HCT116 (cell line): ENCODE measurements at regions not wholly inside any gene's neighbourhood (a gene's known extent, or its start where the extent isn't known, plus 50 kb on each side); places are given as distances from the start of the nearest gene placed in this dataset.
"Not testable (repeated sequence)": the region's sequence is repeated elsewhere in the genome, so short reads cannot be mapped to it uniquely, and the experiment has no call there.

Experiments
- EZH2 ChIP-seq: fragments of 200-600 bp; sonication (generic); IDR thresholded peaks from 2 replicates; pipeline ENCODE4 v1.6.1; 2017; ENCODE audit warnings: antibody characterized with exemption, mixed run types
- POLR2A ChIP-seq: IDR thresholded peaks from 2 replicates; pipeline ENCODE4 v1.7.0; 2011; ENCODE audit warnings: borderline replicate concordance; ENCODE audit not compliant: insufficient read depth, insufficient read length; ENCODE audit errors: extremely low read depth
- POLR2AphosphoS5 ChIP-seq: IDR thresholded peaks from 2 replicates; pipeline ENCODE4 v1.6.1; 2011; ENCODE audit warnings: mild to moderate bottlenecking, low read depth, low read length, moderate library complexity
- RAD21 ChIP-seq: IDR thresholded peaks from 2 replicates; pipeline ENCODE4 v1.6.1; 2012; ENCODE audit warnings: low read depth, mild to moderate bottlenecking
- SP1 ChIP-seq: IDR thresholded peaks from 2 replicates; pipeline ENCODE4 v1.6.1; 2012; ENCODE audit warnings: low read depth
- ZNF274 ChIP-seq: fragments of 200-500 bp; sonication (Bioruptor generic); IDR thresholded peaks from 2 replicates; pipeline ENCODE4 v1.6.1; 2014; ENCODE audit warnings: mild to moderate bottlenecking, low read depth, low read length, inconsistent platforms
- TF ChIP-seq, protein P1 (sequence below), 3 experiments: fragments of 200-600 bp in 1 of 3; sonication (generic) in 1 of 3; IDR thresholded peaks in 2 of 3; conservative IDR thresholded peaks in 1 of 3; 2 replicates each; pipeline ENCODE4 v1.5.1; 2012 to 2017; ENCODE audit warnings: low read depth in 2 of 3, low read length in 2 of 3, antibody characterized with exemption in 1 of 3, borderline replicate concordance in 1 of 3, control low read depth in 1 of 3, mild to moderate bottlenecking in 1 of 3, mixed read lengths in 1 of 3, mixed run types in 1 of 3, moderate library complexity in 1 of 3; ENCODE audit not compliant: insufficient read depth in 1 of 3
- TF ChIP-seq, protein P2 (sequence below): IDR thresholded peaks from 2 replicates; pipeline ENCODE4 v1.6.1; 2012; ENCODE audit warnings: low read depth
- TF ChIP-seq, protein P3 (sequence below): IDR thresholded peaks from 2 replicates; pipeline ENCODE4 v1.6.1; 2011; ENCODE audit warnings: mild to moderate bottlenecking, low read length, moderate library complexity; ENCODE audit not compliant: insufficient replicate concordance; ENCODE audit errors: extremely low read depth

DNA sequence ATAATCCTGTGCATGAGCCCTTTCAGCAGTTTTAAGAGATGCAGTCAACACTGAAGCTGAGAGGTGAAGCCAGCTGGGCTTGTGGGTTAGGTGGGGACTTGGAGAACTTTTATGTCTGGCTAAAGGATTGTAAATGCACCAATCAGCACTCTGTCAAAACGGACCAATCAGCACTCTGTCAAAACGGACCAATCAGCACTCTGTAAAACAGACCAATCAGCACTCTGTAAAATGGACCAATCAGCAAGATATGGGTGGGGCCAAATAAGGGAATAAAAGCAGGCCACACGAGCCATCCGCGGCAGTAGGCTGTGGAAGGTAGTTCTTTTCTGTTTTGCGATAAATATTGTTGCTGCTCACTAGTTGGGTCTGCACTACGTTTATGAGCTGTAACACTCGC is 374.7 kb downstream of the NPIPA8 start:
- TF ChIP-seq, protein P1, sequence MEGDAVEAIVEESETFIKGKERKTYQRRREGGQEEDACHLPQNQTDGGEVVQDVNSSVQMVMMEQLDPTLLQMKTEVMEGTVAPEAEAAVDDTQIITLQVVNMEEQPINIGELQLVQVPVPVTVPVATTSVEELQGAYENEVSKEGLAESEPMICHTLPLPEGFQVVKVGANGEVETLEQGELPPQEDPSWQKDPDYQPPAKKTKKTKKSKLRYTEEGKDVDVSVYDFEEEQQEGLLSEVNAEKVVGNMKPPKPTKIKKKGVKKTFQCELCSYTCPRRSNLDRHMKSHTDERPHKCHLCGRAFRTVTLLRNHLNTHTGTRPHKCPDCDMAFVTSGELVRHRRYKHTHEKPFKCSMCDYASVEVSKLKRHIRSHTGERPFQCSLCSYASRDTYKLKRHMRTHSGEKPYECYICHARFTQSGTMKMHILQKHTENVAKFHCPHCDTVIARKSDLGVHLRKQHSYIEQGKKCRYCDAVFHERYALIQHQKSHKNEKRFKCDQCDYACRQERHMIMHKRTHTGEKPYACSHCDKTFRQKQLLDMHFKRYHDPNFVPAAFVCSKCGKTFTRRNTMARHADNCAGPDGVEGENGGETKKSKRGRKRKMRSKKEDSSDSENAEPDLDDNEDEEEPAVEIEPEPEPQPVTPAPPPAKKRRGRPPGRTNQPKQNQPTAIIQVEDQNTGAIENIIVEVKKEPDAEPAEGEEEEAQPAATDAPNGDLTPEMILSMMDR (IDR thresholded peaks at IDR 0.05 in 2 of 3, conservative IDR thresholded peaks at IDR 0.05 in 1 of 3; ENCODE audit: borderline replicate concordance in 1 of 3, insufficient read depth in 1 of 3, low read depth in 2 of 3, low read length in 2 of 3), result not testable (repeated sequence)
- not testable (repeated sequence) for TF ChIP-seq EZH2, RAD21, POLR2A, SP1, ZNF274, POLR2AphosphoS5
- TF ChIP-seq, protein P2, sequence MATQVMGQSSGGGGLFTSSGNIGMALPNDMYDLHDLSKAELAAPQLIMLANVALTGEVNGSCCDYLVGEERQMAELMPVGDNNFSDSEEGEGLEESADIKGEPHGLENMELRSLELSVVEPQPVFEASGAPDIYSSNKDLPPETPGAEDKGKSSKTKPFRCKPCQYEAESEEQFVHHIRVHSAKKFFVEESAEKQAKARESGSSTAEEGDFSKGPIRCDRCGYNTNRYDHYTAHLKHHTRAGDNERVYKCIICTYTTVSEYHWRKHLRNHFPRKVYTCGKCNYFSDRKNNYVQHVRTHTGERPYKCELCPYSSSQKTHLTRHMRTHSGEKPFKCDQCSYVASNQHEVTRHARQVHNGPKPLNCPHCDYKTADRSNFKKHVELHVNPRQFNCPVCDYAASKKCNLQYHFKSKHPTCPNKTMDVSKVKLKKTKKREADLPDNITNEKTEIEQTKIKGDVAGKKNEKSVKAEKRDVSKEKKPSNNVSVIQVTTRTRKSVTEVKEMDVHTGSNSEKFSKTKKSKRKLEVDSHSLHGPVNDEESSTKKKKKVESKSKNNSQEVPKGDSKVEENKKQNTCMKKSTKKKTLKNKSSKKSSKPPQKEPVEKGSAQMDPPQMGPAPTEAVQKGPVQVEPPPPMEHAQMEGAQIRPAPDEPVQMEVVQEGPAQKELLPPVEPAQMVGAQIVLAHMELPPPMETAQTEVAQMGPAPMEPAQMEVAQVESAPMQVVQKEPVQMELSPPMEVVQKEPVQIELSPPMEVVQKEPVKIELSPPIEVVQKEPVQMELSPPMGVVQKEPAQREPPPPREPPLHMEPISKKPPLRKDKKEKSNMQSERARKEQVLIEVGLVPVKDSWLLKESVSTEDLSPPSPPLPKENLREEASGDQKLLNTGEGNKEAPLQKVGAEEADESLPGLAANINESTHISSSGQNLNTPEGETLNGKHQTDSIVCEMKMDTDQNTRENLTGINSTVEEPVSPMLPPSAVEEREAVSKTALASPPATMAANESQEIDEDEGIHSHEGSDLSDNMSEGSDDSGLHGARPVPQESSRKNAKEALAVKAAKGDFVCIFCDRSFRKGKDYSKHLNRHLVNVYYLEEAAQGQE, result not testable (repeated sequence)
- TF ChIP-seq, protein P3, sequence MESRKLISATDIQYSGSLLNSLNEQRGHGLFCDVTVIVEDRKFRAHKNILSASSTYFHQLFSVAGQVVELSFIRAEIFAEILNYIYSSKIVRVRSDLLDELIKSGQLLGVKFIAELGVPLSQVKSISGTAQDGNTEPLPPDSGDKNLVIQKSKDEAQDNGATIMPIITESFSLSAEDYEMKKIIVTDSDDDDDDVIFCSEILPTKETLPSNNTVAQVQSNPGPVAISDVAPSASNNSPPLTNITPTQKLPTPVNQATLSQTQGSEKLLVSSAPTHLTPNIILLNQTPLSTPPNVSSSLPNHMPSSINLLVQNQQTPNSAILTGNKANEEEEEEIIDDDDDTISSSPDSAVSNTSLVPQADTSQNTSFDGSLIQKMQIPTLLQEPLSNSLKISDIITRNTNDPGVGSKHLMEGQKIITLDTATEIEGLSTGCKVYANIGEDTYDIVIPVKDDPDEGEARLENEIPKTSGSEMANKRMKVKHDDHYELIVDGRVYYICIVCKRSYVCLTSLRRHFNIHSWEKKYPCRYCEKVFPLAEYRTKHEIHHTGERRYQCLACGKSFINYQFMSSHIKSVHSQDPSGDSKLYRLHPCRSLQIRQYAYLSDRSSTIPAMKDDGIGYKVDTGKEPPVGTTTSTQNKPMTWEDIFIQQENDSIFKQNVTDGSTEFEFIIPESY, result not testable (repeated sequence)
